NCI-H128 (cell line): ENCODE measurements at regions not wholly inside any gene's neighbourhood (a gene's known extent, or its start where the extent isn't known, plus 50 kb on each side); places are given as distances from the start of the nearest gene placed in this dataset.
"Not testable (repeated sequence)": the region's sequence is repeated elsewhere in the genome, so short reads cannot be mapped to it uniquely, and the experiment has no call there.

ENCODE experiments used
- DNase-seq: peaks from one replicate; lab custom pipeline; 2025; ENCODE audit not compliant: unreplicated experiment; lab: John Stamatoyannopoulos, UW

GRCh38 chr6:80940571-80940970, 811.9 kb downstream of the TENT5A start:
- DNase-seq, result no peak

- no peak for DNase-seq
These were observed 812.6 kb downstream of the TENT5A start for GRCh38 chr6:80939898-80940297.

- DNase-seq, result no peak
These were observed 813.0 kb downstream of the TENT5A start for GRCh38 chr6:80939480-80939879.

- no peak for DNase-seq
These were observed 814.4 kb downstream of the TENT5A start for GRCh38 chr6:80938131-80938530.

GRCh38 chr6:80932359-80932758, 820.1 kb downstream of the TENT5A start:
- no peak for DNase-seq

GRCh38 chr6:80930376-80930775, 822.1 kb downstream of the TENT5A start:
- no peak for DNase-seq

- no peak for DNase-seq
These were observed 817.3 kb downstream of the BCKDHB start for GRCh38 chr6:80923816-80924215.

- no peak for DNase-seq
These were observed 816.5 kb downstream of the BCKDHB start for GRCh38 chr6:80922916-80923455.

- DNase-seq, result no peak
These were observed 815.5 kb downstream of the BCKDHB start for GRCh38 chr6:80921861-80922460.

- no peak for DNase-seq
These were observed 801.4 kb downstream of the BCKDHB start for GRCh38 chr6:80907831-80908230.

GRCh38 chr6:80903711-80904110, 797.2 kb downstream of the BCKDHB start:
- DNase-seq, result no peak

GRCh38 chr6:80886475-80886874, 780.0 kb downstream of the BCKDHB start:
- no peak for DNase-seq

- no peak for DNase-seq
These were observed 766.5 kb downstream of the BCKDHB start for GRCh38 chr6:80872951-80873308.

- DNase-seq, result no peak
These were observed 765.9 kb downstream of the BCKDHB start for GRCh38 chr6:80872199-80872950.

- DNase-seq, result no peak
These were observed 756.3 kb downstream of the BCKDHB start for GRCh38 chr6:80862756-80863155.

GRCh38 chr6:80860107-80860506, 753.6 kb downstream of the BCKDHB start:
- DNase-seq, result no peak

- not testable (repeated sequence) for DNase-seq
These were observed 741.5 kb downstream of the BCKDHB start for GRCh38 chr6:80847973-80848372.

- DNase-seq, result no peak
These were observed 725.9 kb downstream of the BCKDHB start for GRCh38 chr6:80832337-80832736.

GRCh38 chr6:80793411-80793810, 686.9 kb downstream of the BCKDHB start:
- DNase-seq, result no peak

- DNase-seq, result no peak
These were observed 685.7 kb downstream of the BCKDHB start for GRCh38 chr6:80792151-80792550.

GRCh38 chr6:80789912-80790570, 683.6 kb downstream of the BCKDHB start:
- DNase-seq, result no peak

- DNase-seq, result not testable (repeated sequence)
These were observed 676.8 kb downstream of the BCKDHB start for GRCh38 chr6:80783271-80783670.
